ENCODE measurements at regions not wholly inside any gene's neighbourhood (a gene's known extent, or its start where the extent isn't known, plus 50 kb on each side); places are given as distances from the start of the nearest gene placed in this dataset.
"Not testable (repeated sequence)": the region's sequence is repeated elsewhere in the genome, so short reads cannot be mapped to it uniquely, and the experiment has no call there.

DNA sequence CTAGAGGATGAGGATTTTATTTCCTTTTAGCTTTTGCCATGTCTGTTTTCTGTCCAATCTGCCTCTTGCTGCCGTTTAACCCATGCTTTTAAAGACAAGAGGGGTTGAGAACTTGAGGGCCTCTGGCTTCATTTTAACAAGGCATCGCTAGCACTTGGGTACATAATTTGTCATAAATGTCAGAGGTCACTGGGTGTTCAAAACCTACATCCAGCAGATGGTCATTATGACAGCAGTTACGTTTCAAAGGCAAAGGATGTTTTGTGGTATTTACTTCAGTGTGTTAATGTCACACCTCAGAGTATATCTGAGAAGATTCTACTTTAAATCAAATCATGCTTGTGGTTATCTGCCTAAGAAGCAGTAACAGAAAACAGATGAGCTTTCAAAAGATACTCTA is 918.3 kb downstream of the NR2F1-AS1 start:
- no peak overlapping the region for H3K4me3 ChIP-seq (ENCODE audit: low read length)
- no peaks in the 10 kb centered on the region for H3K36me3 ChIP-seq (replicated peaks; ENCODE audit: low read depth, low read length)
- H3K9ac ChIP-seq (ENCODE audit: low read length): no peak overlapping the region
- H3K27me3 ChIP-seq (ENCODE audit: low read depth, low read length): no peaks in the 10 kb centered on the region
- H3K27ac ChIP-seq (ENCODE audit: low read length): no peak overlapping the region
- TF ChIP-seq CTCF (IDR thresholded peaks at IDR 0.05; ENCODE audit: low read depth, low read length) (no peak), EZH2phosphoT487 (IDR thresholded peaks at IDR 0.05; ENCODE audit: low read depth) (no peak)
- H3K79me2 ChIP-seq (ENCODE audit: low read length): no peaks in the 10 kb centered on the region
- no peak overlapping the region for H2AFZ ChIP-seq (ENCODE audit: low read depth, low read length)
- H4K20me1 ChIP-seq (ENCODE audit: insufficient read depth, low read length): no peaks in the 10 kb centered on the region
- no peak overlapping the region for H3K4me2 ChIP-seq (ENCODE audit: low read length)
- no peaks in the 10 kb centered on the region for H3K4me1 ChIP-seq (ENCODE audit: low read length)
- no peaks in the 10 kb centered on the region for H3K9me3 ChIP-seq (ENCODE audit: insufficient read depth, low read length)

- no peaks in the 10 kb centered on the region for H3K4me1 ChIP-seq (ENCODE audit: low read length)
- H4K20me1 ChIP-seq (ENCODE audit: insufficient read depth, low read length): no peaks in the 10 kb centered on the region
- H3K9ac ChIP-seq (ENCODE audit: low read length): no peak overlapping the region
- no peak overlapping the region for H3K27ac ChIP-seq (ENCODE audit: low read length)
- no peak overlapping the region for H3K4me3 ChIP-seq (ENCODE audit: low read length)
- TF ChIP-seq CTCF (IDR thresholded peaks at IDR 0.05; ENCODE audit: low read depth, low read length) (no peak), EZH2phosphoT487 (IDR thresholded peaks at IDR 0.05; ENCODE audit: low read depth) (no peak)
- no peak overlapping the region for H3K4me2 ChIP-seq (ENCODE audit: low read length)
- no peaks in the 10 kb centered on the region for H3K27me3 ChIP-seq (ENCODE audit: low read depth, low read length)
- H3K9me3 ChIP-seq (ENCODE audit: insufficient read depth, low read length): no peaks in the 10 kb centered on the region
- H3K36me3 ChIP-seq (replicated peaks; ENCODE audit: low read depth, low read length): no peaks in the 10 kb centered on the region
- no peak overlapping the region for H2AFZ ChIP-seq (ENCODE audit: low read depth, low read length)
- no peaks in the 10 kb centered on the region for H3K79me2 ChIP-seq (ENCODE audit: low read length)
These were observed 921.8 kb downstream of the NR2F1-AS1 start for GRCh38 chr5:92659246-92659645.

DNA sequence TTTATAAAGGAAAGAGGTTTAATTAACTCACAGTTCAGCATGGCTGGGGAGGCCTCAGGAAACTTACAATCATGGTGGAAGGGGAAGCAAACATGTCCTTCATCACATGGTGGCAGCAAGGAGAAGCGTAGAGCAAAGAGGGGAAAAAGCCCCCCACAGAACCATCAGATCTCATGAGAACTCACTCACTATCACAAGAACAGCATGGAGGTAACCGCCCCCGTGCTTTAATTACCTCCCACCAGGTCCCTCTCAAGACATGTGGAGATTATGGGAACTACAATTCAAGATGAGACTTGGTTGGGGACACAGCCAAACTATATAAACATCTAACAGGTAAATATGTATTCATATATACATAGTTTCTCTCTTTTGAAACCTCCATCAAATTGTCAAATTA is 926.4 kb downstream of the NR2F1-AS1 start:
- not testable (repeated sequence) for H4K20me1 ChIP-seq (ENCODE audit: insufficient read depth, low read length); H3K9me3 ChIP-seq (ENCODE audit: insufficient read depth, low read length); H3K36me3 ChIP-seq (replicated peaks; ENCODE audit: low read depth, low read length)

DNA sequence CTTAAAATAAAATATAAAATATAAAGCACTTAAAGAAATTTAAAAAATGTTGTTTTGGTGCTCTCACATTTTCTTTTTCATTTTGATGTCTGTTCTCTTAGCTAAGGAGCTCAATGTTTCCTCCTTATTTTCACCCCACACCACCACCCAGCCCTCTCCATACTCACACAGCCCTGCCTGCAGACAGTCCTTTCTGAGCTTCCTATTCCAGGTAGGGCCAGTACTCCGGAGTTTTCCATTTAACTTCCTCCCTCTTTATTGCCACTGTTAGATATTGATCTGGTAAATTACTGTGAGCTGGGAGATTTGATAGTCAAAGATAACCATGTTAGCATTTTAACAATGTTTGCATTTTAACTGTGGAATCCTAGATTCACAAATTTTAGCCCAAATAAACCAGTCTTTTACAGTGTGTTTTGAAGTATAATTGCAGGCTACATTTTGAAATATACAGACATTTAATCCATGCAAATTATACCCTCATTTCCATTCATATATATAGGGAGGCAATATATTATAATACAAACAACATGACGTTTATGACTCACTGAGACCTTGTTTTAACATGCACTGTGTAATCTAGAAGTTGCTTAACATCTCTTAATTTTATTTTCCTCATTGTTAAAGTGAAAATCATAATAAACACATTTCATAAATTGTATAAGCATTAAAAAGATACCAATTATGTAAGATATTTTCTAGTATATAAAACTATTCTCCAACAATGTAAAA is 927.1 kb downstream of the NR2F1-AS1 start:
- Histone ChIP-seq H3K4me1 (ENCODE audit: low read length) (no peaks in the 10 kb centered on the region), H3K4me2 (ENCODE audit: low read length) (no peak overlapping the region), H3K36me3 (replicated peaks; ENCODE audit: low read depth, low read length) (no peaks in the 10 kb centered on the region)

More for the DNA sequence above, 926.4 kb downstream of the NR2F1-AS1 start:
- not testable (repeated sequence) for H3K4me1 ChIP-seq (ENCODE audit: low read length); H3K27ac ChIP-seq (ENCODE audit: low read length); H3K27me3 ChIP-seq (ENCODE audit: low read depth, low read length); H2AFZ ChIP-seq (ENCODE audit: low read depth, low read length); H3K4me2 ChIP-seq (ENCODE audit: low read length); H3K79me2 ChIP-seq (ENCODE audit: low read length); H3K4me3 ChIP-seq (ENCODE audit: low read length); H3K9ac ChIP-seq (ENCODE audit: low read length)

More for the DNA sequence above, 927.1 kb downstream of the NR2F1-AS1 start:
- H3K27me3 ChIP-seq (ENCODE audit: low read depth, low read length): no peaks in the 10 kb centered on the region
- no peaks in the 10 kb centered on the region for H3K9me3 ChIP-seq (ENCODE audit: insufficient read depth, low read length)
- H3K9ac ChIP-seq (ENCODE audit: low read length): no peak overlapping the region
- no peak overlapping the region for H3K4me3 ChIP-seq (ENCODE audit: low read length)
- no peaks in the 10 kb centered on the region for H4K20me1 ChIP-seq (ENCODE audit: insufficient read depth, low read length)
- TF ChIP-seq EZH2phosphoT487 (IDR thresholded peaks at IDR 0.05; ENCODE audit: low read depth) (no peak), CTCF (IDR thresholded peaks at IDR 0.05; ENCODE audit: low read depth, low read length) (no peak)
- H3K27ac ChIP-seq (ENCODE audit: low read length): no peak overlapping the region
- no peak overlapping the region for H2AFZ ChIP-seq (ENCODE audit: low read depth, low read length)
- no peaks in the 10 kb centered on the region for H3K79me2 ChIP-seq (ENCODE audit: low read length)

Data from OCI-LY3 (cell line).